ENCODE measurements at regions not wholly inside any gene's neighbourhood (a gene's known extent, or its start where the extent isn't known, plus 50 kb on each side); places are given as distances from the start of the nearest gene placed in this dataset.

DNA sequence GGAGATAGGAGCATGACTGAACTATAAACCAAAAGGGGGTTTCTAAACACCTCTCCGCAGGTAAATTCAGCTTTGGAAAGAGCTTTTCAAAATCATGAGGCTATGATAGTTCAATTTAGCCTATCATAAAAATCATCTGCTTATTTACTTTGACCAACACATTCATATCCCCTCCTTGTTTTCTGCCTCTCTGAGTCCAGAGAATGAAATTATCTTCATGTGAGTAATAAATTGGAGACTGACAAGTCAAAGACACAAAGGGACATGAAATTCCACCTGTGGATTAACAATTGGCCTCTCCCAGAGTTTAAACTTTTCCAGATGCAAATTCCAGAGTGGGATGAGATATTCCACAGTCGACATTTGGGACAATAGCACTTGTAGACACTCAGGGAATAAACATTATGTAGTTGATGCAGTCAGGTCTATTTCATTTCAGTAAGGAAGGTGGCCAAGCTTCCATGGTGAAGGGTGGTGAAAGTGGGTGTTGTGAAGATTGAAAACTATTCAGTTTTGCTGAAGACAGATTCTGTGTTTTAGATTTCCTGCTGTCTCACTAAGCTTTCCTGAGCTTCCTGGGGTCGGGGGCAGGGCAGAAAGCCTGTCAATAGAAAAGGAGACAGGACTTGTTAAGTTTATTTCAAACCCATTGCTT lies 84.7 kb downstream of the CDC42EP3 start:
- Histone ChIP-seq H3K4me2 (ENCODE audit: low read length) (no peak overlapping the region), H3K9ac (no peak overlapping the region), H3K4me3 (ENCODE audit: low read depth, low read length) (no peak overlapping the region), H3K4me1 (peaks cover 3% of the 10 kb centered on the region), H3K36me3 (ENCODE audit: control insufficient read depth, insufficient read depth, low read length) (no peaks in the 10 kb centered on the region), H2AFZ (no peak overlapping the region), H3K27me3 (ENCODE audit: control insufficient read depth, insufficient read depth, low read length) (no peaks in the 10 kb centered on the region), H3K79me2 (no peaks in the 10 kb centered on the region), H3K9me3 (ENCODE audit: control insufficient read depth, low read length) (no peaks in the 10 kb centered on the region), H3K27ac (no peak overlapping the region)
- TF ChIP-seq, protein P1, sequence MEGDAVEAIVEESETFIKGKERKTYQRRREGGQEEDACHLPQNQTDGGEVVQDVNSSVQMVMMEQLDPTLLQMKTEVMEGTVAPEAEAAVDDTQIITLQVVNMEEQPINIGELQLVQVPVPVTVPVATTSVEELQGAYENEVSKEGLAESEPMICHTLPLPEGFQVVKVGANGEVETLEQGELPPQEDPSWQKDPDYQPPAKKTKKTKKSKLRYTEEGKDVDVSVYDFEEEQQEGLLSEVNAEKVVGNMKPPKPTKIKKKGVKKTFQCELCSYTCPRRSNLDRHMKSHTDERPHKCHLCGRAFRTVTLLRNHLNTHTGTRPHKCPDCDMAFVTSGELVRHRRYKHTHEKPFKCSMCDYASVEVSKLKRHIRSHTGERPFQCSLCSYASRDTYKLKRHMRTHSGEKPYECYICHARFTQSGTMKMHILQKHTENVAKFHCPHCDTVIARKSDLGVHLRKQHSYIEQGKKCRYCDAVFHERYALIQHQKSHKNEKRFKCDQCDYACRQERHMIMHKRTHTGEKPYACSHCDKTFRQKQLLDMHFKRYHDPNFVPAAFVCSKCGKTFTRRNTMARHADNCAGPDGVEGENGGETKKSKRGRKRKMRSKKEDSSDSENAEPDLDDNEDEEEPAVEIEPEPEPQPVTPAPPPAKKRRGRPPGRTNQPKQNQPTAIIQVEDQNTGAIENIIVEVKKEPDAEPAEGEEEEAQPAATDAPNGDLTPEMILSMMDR (IDR thresholded peaks at IDR 0.05): no peak

DNA sequence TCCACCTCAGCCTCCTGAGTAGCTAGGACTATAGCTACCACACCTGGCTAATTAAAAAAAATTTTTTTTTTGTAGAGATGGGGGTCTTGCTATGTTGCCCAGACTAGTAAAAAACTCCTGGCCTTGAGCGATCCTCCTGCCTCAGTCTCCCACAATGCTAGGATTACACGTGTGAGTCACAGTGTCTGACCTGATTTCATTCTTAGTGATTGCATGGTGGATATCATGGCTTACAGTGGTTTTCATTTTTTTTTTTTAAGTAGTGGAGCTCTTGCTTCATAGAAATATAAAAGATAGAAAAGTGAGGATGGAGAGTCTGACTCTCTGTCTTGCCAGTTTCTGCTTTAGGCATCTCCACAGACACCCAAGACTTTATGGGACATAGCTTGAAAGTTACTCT lies 83.6 kb downstream of the CDC42EP3 start:
- no peak overlapping the region for H3K4me3 ChIP-seq (ENCODE audit: low read depth, low read length)
- peaks cover 3% of the 10 kb centered on the region for H3K4me1 ChIP-seq
- H3K9me3 ChIP-seq (ENCODE audit: control insufficient read depth, low read length): no peaks in the 10 kb centered on the region
- no peak overlapping the region for H2AFZ ChIP-seq
- H3K27me3 ChIP-seq (ENCODE audit: control insufficient read depth, insufficient read depth, low read length): no peaks in the 10 kb centered on the region
- no peak overlapping the region for H3K27ac ChIP-seq
- TF ChIP-seq, protein P1 (IDR thresholded peaks at IDR 0.05): no peak
- no peaks in the 10 kb centered on the region for H3K79me2 ChIP-seq
- H3K9ac ChIP-seq: no peak overlapping the region
- H3K4me2 ChIP-seq (ENCODE audit: low read length): no peak overlapping the region
- no peaks in the 10 kb centered on the region for H3K36me3 ChIP-seq (ENCODE audit: control insufficient read depth, insufficient read depth, low read length)

DNA sequence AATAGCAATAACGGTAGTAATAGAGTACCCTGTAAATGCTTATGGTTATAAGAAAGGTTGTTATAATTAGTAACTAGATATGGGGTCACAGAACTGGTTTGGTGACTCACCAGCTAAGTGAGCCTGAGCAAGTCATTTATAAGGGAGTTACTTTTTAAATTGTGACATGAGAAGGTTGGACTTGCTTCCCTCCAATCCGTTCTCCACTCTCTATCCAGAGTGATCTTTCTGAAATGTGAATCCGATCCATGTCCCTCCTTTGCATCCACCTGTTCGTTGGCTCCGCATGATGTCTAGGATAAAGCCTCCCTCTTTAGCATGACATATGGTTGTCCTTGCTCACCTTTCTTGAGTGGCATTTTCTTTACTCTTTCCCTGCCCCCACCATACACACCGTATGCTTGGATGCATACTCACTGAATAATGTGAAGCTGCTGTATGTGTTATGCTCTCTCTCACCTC lies 83.1 kb downstream of the CDC42EP3 start:
- Histone ChIP-seq H3K9me3 (ENCODE audit: control insufficient read depth, low read length) (no peaks in the 10 kb centered on the region), H3K27me3 (ENCODE audit: control insufficient read depth, insufficient read depth, low read length) (no peaks in the 10 kb centered on the region), H3K79me2 (no peaks in the 10 kb centered on the region), H3K9ac (no peak overlapping the region), H3K36me3 (ENCODE audit: control insufficient read depth, insufficient read depth, low read length) (no peaks in the 10 kb centered on the region), H3K4me2 (ENCODE audit: low read length) (no peak overlapping the region), H3K4me3 (ENCODE audit: low read depth, low read length) (no peak overlapping the region), H2AFZ (no peak overlapping the region), H3K4me1 (peaks cover 3% of the 10 kb centered on the region), H3K27ac (no peak overlapping the region)
- TF ChIP-seq, protein P1 (IDR thresholded peaks at IDR 0.05): no peak

DNA sequence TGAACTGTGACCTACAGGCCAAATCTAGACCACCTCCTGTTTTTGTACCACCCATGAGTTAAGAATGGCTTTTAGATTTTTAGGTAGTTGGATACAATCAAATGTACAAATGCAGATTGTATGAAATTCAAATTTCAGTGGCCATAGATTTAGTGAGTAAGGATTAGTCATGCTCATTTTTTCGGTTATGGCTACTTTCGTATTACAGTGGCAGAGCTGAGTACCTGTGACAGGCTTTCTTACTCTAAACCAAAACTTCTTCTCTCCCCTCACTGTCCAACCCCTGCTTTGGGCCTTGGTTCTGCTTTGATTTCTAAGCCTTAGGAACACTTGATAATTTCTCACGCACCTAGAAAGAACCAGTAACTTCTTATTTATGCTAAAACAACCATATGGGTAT lies 82.1 kb downstream of the CDC42EP3 start:
- Histone ChIP-seq H3K9ac (no peak overlapping the region), H3K27me3 (ENCODE audit: control insufficient read depth, insufficient read depth, low read length) (no peaks in the 10 kb centered on the region), H3K79me2 (no peaks in the 10 kb centered on the region), H3K36me3 (ENCODE audit: control insufficient read depth, insufficient read depth, low read length) (no peaks in the 10 kb centered on the region), H3K4me1 (peaks cover 3% of the 10 kb centered on the region), H3K9me3 (ENCODE audit: control insufficient read depth, low read length) (no peaks in the 10 kb centered on the region), H3K4me3 (ENCODE audit: low read depth, low read length) (no peak overlapping the region), H3K4me2 (ENCODE audit: low read length) (no peak overlapping the region), H2AFZ (no peak overlapping the region), H3K27ac (no peak overlapping the region)
- TF ChIP-seq, protein P1 (IDR thresholded peaks at IDR 0.05): no peak

DNA sequence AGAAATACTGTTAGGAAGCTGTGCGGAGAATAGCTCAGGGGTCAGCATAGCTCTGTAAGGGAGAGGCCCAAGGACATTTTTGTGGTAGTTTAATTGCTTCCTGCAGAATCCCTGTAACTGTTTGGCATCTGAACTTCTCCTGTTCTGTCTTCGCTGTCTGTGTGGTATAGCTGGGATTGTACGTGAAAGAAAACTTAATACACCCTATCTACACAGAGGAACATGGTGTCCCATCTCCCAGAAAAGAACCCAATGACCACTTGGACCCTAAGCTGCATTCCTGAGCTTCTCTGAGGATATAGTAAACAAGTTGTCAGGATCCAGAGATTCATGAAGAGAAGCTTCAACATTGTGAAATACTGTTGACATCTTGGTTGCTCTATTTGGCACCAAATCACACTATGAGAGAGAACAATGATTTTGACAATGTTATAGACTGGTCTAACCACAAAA lies 81.3 kb downstream of the CDC42EP3 start:
- Histone ChIP-seq H3K9me3 (ENCODE audit: control insufficient read depth, low read length) (no peaks in the 10 kb centered on the region), H3K27ac (no peak overlapping the region), H3K27me3 (ENCODE audit: control insufficient read depth, insufficient read depth, low read length) (no peaks in the 10 kb centered on the region), H3K9ac (no peak overlapping the region), H3K79me2 (no peaks in the 10 kb centered on the region), H3K36me3 (ENCODE audit: control insufficient read depth, insufficient read depth, low read length) (no peaks in the 10 kb centered on the region), H2AFZ (no peak overlapping the region), H3K4me1 (peaks cover 3% of the 10 kb centered on the region), H3K4me3 (ENCODE audit: low read depth, low read length) (no peak overlapping the region), H3K4me2 (ENCODE audit: low read length) (no peak overlapping the region)
- TF ChIP-seq, protein P1 (IDR thresholded peaks at IDR 0.05): no peak

Data from parathyroid adenoma (tissue), 2 donors.